Astrocyte (in vitro differentiated cells and primary cell): ENCODE measurements at regions not wholly inside any gene's neighbourhood (a gene's known extent, or its start where the extent isn't known, plus 50 kb on each side); places are given as distances from the start of the nearest gene placed in this dataset.

Source experiments
- DNase-seq: peaks from one replicate; pipeline ENCODE4 v3.0.0-alpha.2; 2010; ENCODE audit warnings: low read depth
- FAIRE-seq: peaks from 2 replicates; lab custom pipeline; 2011; peaks lifted over from hg19 to GRCh38; lab: Jason Lieb, UNC
- H2AFZ ChIP-seq: 2 replicates; pipeline ENCODE4 v1.6.0; 2012; ENCODE audit warnings: low read depth, low read length, inconsistent platforms
- H3K27ac ChIP-seq: 2 replicates; pipeline ENCODE4 v1.5.1; 2011; ENCODE audit warnings: low read depth, low read length, inconsistent platforms
- H3K27me3 ChIP-seq: 2 replicates; pipeline ENCODE4 v1.6.0; 2011; ENCODE audit warnings: low read length, inconsistent platforms; ENCODE audit not compliant: insufficient read depth
- H3K36me3 ChIP-seq: 2 replicates; pipeline ENCODE4 v1.5.1; 2011; ENCODE audit warnings: low read length, inconsistent platforms; ENCODE audit not compliant: insufficient read depth
- H3K4me1 ChIP-seq: 2 replicates; pipeline ENCODE4 v1.5.1; 2011; ENCODE audit warnings: low read length, inconsistent platforms; ENCODE audit not compliant: insufficient read depth
- H3K4me2 ChIP-seq: 2 replicates; pipeline ENCODE4 v1.6.0; 2012; ENCODE audit warnings: low read length, inconsistent platforms
- H3K4me3 ChIP-seq: 2 replicates; pipeline ENCODE4 v1.5.1; 2011; ENCODE audit warnings: low read depth, mild to moderate bottlenecking, low read length, inconsistent platforms; ENCODE audit not compliant: insufficient read depth
- H3K79me2 ChIP-seq: 2 replicates; pipeline ENCODE4 v1.6.0; 2012; ENCODE audit warnings: mild to moderate bottlenecking, low read length, inconsistent platforms; ENCODE audit not compliant: insufficient read depth
- H3K9ac ChIP-seq: 2 replicates; pipeline ENCODE4 v1.6.0; 2012; ENCODE audit warnings: mild to moderate bottlenecking, low read length, inconsistent platforms
- H3K9me3 ChIP-seq: 2 replicates; pipeline ENCODE4 v1.5.1; 2012; ENCODE audit warnings: low read depth, mild to moderate bottlenecking, low read length, inconsistent platforms; ENCODE audit not compliant: insufficient read depth
- H4K20me1 ChIP-seq: 2 replicates; pipeline ENCODE4 v1.6.0; 2012; ENCODE audit warnings: low read length, inconsistent platforms; ENCODE audit not compliant: insufficient read depth
- H3K27ac Mint-ChIP-seq: one replicate; pipeline ENCODE4 v1.8.0; 2021; ENCODE audit warnings: mild to moderate bottlenecking, mixed read lengths; ENCODE audit not compliant: unreplicated experiment
- H3K27me3 Mint-ChIP-seq: one replicate; pipeline ENCODE4 v1.8.0; 2021; ENCODE audit warnings: low read depth, mixed read lengths; ENCODE audit not compliant: unreplicated experiment
- H3K36me3 Mint-ChIP-seq: one replicate; pipeline ENCODE4 v1.8.0; 2021; ENCODE audit warnings: low read depth, mixed read lengths; ENCODE audit not compliant: unreplicated experiment
- H3K4me1 Mint-ChIP-seq: one replicate; pipeline ENCODE4 v1.8.0; 2021; ENCODE audit warnings: low read depth, mixed read lengths; ENCODE audit not compliant: unreplicated experiment
- H3K4me3 Mint-ChIP-seq: one replicate; pipeline ENCODE4 v1.8.0; 2021; ENCODE audit warnings: mild to moderate bottlenecking, moderate library complexity, mixed read lengths; ENCODE audit not compliant: unreplicated experiment
- H3K9me3 Mint-ChIP-seq: one replicate; pipeline ENCODE4 v1.8.0; 2021; ENCODE audit warnings: mild to moderate bottlenecking, mixed read lengths; ENCODE audit not compliant: unreplicated experiment
- CTCF ChIP-seq: IDR thresholded peaks from 2 replicates; pipeline ENCODE4 v1.5.1; 2011; ENCODE audit warnings: low read depth, mild to moderate bottlenecking, inconsistent platforms, low read length, moderate library complexity; ENCODE audit not compliant: insufficient read depth
- EZH2 ChIP-seq: IDR thresholded peaks from 2 replicates; pipeline ENCODE4 v1.6.1; 2012; ENCODE audit warnings: mild to moderate bottlenecking, low read length, inconsistent platforms; ENCODE audit not compliant: insufficient read depth

GRCh38 chr2:238997684-238998083 is 149.8 kb downstream of the TWIST2 start:
- Mint-ChIP-seq H3K9me3 (peaks cover 7% of the 10 kb centered on the region), H3K27ac (no peak overlapping the region), H3K36me3 (no peaks in the 10 kb centered on the region), H3K27me3 (peaks cover 17% of the 10 kb centered on the region), H3K4me1 (peaks cover 2% of the 10 kb centered on the region), H3K4me3 (no peak overlapping the region)
- H3K9ac ChIP-seq = no peak overlapping the region
- H3K4me3 ChIP-seq = no peak overlapping the region
- no peaks in the 10 kb centered on the region for H3K4me1 ChIP-seq
- no peak for FAIRE-seq
- no peak overlapping the region for H2AFZ ChIP-seq
- peaks cover 3% of the 10 kb centered on the region for H3K27me3 ChIP-seq
- H3K36me3 ChIP-seq = no peaks in the 10 kb centered on the region
- H4K20me1 ChIP-seq = no peaks in the 10 kb centered on the region
- no peak for TF ChIP-seq CTCF
- no peak for TF ChIP-seq EZH2
- no peaks in the 10 kb centered on the region for H3K79me2 ChIP-seq
- H3K9me3 ChIP-seq = peaks cover 10% of the 10 kb centered on the region
- no peak for DNase-seq
- no peak overlapping the region for H3K27ac ChIP-seq
- no peak overlapping the region for H3K4me2 ChIP-seq
